Ishikawa (cell line): ENCODE measurements at regions not wholly inside any gene's neighbourhood (a gene's known extent, or its start where the extent isn't known, plus 50 kb on each side); places are given as distances from the start of the nearest gene placed in this dataset.

Experiments used
- CEBPB ChIP-seq: IDR thresholded peaks from 2 replicates; pipeline ENCODE4 v1.6.1; 2012
- CREB1 ChIP-seq: IDR thresholded peaks from 2 replicates; pipeline ENCODE4 v1.6.1; 2012; ENCODE audit warnings: low read depth
- EGR1 ChIP-seq: IDR thresholded peaks from 2 replicates; pipeline ENCODE4 v1.6.1; 2012
- EP300 ChIP-seq: IDR thresholded peaks from 2 replicates; pipeline ENCODE4 v1.6.1; 2012; ENCODE audit warnings: borderline replicate concordance
- FOXM1 ChIP-seq: IDR thresholded peaks from 2 replicates; pipeline ENCODE4 v1.6.1; 2012; ENCODE audit warnings: low read depth, borderline replicate concordance
- NFIC ChIP-seq: IDR thresholded peaks from 2 replicates; pipeline ENCODE4 v1.6.1; 2012
- RAD21 ChIP-seq: IDR thresholded peaks from 2 replicates; pipeline ENCODE4 v1.6.1; 2012; ENCODE audit warnings: low read depth
- TAF1 ChIP-seq: IDR thresholded peaks from 2 replicates; pipeline ENCODE4 v1.6.1; 2012; ENCODE audit warnings: low read depth, mild to moderate bottlenecking
- TCF12 ChIP-seq: IDR thresholded peaks from 2 replicates; pipeline ENCODE4 v1.6.1; 2012; ENCODE audit warnings: low read depth
- TEAD4 ChIP-seq: IDR thresholded peaks from 2 replicates; pipeline ENCODE4 v1.6.1; 2012
- YY1 ChIP-seq: IDR thresholded peaks from 2 replicates; pipeline ENCODE4 v1.6.1; 2012; ENCODE audit warnings: low read depth
- ZBTB7A ChIP-seq: IDR thresholded peaks from 2 replicates; pipeline ENCODE4 v1.6.1; 2012; ENCODE audit warnings: low read depth
- TF ChIP-seq, protein P1 (sequence below): IDR thresholded peaks from 2 replicates; pipeline ENCODE4 v1.6.1; 2012
- TF ChIP-seq, protein P2 (sequence below): IDR thresholded peaks from 2 replicates; pipeline ENCODE4 v1.6.1; 2012; ENCODE audit warnings: low read depth, mild to moderate bottlenecking
- TF ChIP-seq, protein P3 (sequence below): IDR thresholded peaks from 2 replicates; pipeline ENCODE4 v1.6.1; 2012

DNA sequence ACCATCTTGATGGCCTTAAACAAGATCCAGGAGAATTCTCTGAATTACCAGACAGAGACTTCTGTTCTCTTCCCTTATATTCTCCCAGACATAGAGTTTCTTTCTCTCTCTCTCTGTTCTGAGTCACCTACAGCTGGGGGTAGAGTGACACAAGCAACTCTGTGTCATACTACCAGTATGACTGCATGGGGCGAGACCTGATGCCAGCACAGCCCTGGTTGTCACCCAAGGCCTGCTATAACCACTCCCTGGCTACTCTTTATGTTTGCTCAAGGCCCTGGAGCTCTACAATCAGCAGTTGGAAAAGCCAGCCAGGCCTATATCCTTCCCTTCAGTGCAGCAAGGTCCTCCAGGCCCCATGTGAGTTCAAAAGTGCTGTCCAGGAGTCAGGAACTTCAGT lies 114.2 kb upstream of the TENT5D start:
- TF ChIP-seq, protein P1, sequence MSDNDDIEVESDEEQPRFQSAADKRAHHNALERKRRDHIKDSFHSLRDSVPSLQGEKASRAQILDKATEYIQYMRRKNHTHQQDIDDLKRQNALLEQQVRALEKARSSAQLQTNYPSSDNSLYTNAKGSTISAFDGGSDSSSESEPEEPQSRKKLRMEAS, result no peak
- TF ChIP-seq TEAD4, result no peak
- no peak for TF ChIP-seq CEBPB
- TF ChIP-seq FOXM1, result no peak
- TF ChIP-seq CREB1, result no peak
- TF ChIP-seq EP300, result no peak
- no peak for TF ChIP-seq NFIC
- TF ChIP-seq, protein P2, sequence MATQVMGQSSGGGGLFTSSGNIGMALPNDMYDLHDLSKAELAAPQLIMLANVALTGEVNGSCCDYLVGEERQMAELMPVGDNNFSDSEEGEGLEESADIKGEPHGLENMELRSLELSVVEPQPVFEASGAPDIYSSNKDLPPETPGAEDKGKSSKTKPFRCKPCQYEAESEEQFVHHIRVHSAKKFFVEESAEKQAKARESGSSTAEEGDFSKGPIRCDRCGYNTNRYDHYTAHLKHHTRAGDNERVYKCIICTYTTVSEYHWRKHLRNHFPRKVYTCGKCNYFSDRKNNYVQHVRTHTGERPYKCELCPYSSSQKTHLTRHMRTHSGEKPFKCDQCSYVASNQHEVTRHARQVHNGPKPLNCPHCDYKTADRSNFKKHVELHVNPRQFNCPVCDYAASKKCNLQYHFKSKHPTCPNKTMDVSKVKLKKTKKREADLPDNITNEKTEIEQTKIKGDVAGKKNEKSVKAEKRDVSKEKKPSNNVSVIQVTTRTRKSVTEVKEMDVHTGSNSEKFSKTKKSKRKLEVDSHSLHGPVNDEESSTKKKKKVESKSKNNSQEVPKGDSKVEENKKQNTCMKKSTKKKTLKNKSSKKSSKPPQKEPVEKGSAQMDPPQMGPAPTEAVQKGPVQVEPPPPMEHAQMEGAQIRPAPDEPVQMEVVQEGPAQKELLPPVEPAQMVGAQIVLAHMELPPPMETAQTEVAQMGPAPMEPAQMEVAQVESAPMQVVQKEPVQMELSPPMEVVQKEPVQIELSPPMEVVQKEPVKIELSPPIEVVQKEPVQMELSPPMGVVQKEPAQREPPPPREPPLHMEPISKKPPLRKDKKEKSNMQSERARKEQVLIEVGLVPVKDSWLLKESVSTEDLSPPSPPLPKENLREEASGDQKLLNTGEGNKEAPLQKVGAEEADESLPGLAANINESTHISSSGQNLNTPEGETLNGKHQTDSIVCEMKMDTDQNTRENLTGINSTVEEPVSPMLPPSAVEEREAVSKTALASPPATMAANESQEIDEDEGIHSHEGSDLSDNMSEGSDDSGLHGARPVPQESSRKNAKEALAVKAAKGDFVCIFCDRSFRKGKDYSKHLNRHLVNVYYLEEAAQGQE, result no peak
- TF ChIP-seq TCF12, result no peak
- TF ChIP-seq TAF1, result no peak
- no peak for TF ChIP-seq RAD21
- TF ChIP-seq, protein P3, sequence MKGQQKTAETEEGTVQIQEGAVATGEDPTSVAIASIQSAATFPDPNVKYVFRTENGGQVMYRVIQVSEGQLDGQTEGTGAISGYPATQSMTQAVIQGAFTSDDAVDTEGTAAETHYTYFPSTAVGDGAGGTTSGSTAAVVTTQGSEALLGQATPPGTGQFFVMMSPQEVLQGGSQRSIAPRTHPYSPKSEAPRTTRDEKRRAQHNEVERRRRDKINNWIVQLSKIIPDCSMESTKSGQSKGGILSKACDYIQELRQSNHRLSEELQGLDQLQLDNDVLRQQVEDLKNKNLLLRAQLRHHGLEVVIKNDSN, result no peak
- no peak for TF ChIP-seq YY1
- no peak for TF ChIP-seq EGR1
- TF ChIP-seq ZBTB7A, result no peak

DNA sequence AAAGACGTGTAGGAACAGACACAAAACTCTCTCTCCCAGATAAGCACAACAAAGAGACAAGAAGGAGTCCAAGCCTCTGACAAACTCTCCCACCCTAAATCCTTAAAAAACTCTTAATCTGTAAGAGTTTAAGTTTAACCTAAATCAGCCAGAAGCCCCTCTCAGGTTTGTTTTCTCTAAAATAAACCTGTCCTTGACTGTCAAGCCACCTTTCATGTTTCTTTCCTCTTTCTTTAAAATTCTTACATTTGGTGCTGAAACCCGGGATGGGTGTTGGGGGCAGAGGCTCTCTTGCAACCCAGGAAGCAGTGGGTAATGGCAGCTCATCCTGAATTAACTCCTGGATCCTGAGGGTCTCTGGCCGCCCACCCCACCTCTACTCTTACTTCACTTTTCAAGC lies 107.8 kb upstream of the TENT5D start:
- TF ChIP-seq NFIC (no peak), YY1 (no peak), TAF1 (no peak), TEAD4 (no peak), ZBTB7A (no peak), FOXM1 (no peak), EGR1 (no peak), TCF12 (no peak), RAD21 (no peak)
- TF ChIP-seq, protein P1, result no peak
- TF ChIP-seq, protein P3, result no peak
- TF ChIP-seq, protein P2, result no peak

DNA sequence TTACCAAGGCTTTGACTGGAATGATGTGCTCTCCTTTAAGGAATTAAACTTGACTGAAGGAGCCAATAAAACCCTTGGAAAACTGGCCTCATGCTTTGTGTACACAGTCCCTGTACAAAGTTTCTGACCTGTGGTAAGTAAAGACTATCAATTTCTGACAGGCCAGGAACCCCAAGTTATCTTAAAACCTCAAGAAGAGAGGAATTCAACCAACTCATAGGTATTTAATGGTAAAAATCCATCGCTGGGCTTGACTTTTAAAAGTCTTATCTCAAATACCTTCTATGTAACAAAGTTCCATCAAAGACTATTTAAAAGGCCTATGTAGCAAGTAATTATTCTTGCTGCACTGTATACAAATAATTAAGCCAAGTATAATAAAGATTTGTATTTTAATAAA lies 103.7 kb upstream of the TENT5D start:
- TF ChIP-seq, protein P3, result no peak
- TF ChIP-seq YY1 (no peak), TAF1 (no peak), FOXM1 (no peak), RAD21 (no peak), ZBTB7A (no peak), TCF12 (no peak), CREB1 (no peak), EP300 (no peak), NFIC (no peak), CEBPB (no peak), EGR1 (no peak), TEAD4 (no peak)
- TF ChIP-seq, protein P2, result no peak
- TF ChIP-seq, protein P1, result no peak

DNA sequence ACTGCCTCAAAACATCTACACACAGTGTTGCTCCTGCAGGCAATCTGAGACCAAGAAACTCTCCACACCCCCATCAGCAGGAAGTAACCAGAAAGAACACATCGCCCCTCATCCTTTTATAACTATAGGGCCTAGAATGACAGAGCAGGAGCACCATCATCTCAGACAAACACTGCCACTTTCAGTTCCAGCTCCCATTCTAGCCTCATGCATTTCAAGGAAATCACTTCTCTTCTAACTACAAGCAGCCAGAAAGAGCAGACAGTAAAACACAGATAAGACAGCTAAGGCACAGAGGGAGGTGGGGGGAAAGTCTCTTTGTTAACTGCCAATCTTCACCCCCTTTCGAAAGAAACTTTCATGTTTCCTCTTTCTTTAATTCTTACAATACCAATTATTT lies 102.6 kb upstream of the TENT5D start:
- TF ChIP-seq, protein P2, result no peak
- no peak for TF ChIP-seq TAF1
- no peak for TF ChIP-seq NFIC
- no peak for TF ChIP-seq RAD21
- TF ChIP-seq CEBPB, result no peak
- TF ChIP-seq, protein P1, result no peak
- TF ChIP-seq EGR1, result no peak
- no peak for TF ChIP-seq ZBTB7A
- TF ChIP-seq, protein P3, result no peak
